SK-N-SH (cell line): ENCODE measurements at regions not wholly inside any gene's neighbourhood (a gene's known extent, or its start where the extent isn't known, plus 50 kb on each side); places are given as distances from the start of the nearest gene placed in this dataset.
"Not testable (repeated sequence)": the region's sequence is repeated elsewhere in the genome, so short reads cannot be mapped to it uniquely, and the experiment has no call there.

Experiments used
- EP300 ChIP-seq, 2 experiments: IDR thresholded peaks; 2 replicates each; pipeline versions ENCODE4 v1.4.0 to v1.6.1; 2012; ENCODE audit warnings: borderline replicate concordance in 1 of 2, low read depth in 1 of 2, low read length in 1 of 2
- EZH2phosphoT487 ChIP-seq: fragments of 200-600 bp; sonication (generic); IDR thresholded peaks from 2 replicates; pipeline ENCODE4 v1.6.1; 2017; ENCODE audit warnings: low read depth, mixed run types, mild to moderate bottlenecking, antibody characterized with exemption, moderate library complexity, borderline replicate concordance
- FOXJ3 ChIP-seq: sonication (generic); formaldehyde crosslinking; IDR thresholded peaks from 2 replicates; pipeline ENCODE4 v1.5.1; 2020; ENCODE audit warnings: mild to moderate bottlenecking, missing genetic modification reagents
- NRF1 ChIP-seq: IDR thresholded peaks from 2 replicates; pipeline ENCODE4 v1.6.1; 2012; ENCODE audit warnings: low read depth, mild to moderate bottlenecking, low read length
- TF ChIP-seq, protein P1 (sequence below): fragments of 200-600 bp; sonication (generic); IDR thresholded peaks from 2 replicates; pipeline ENCODE4 v1.6.1; 2017; ENCODE audit warnings: antibody characterized with exemption, mild to moderate bottlenecking, moderate library complexity

- not testable (repeated sequence) for TF ChIP-seq NRF1; EZH2phosphoT487; EP300 (IDR thresholded peaks at IDR 0.05; ENCODE audit: borderline replicate concordance in 1 of 2, low read depth in 1 of 2, low read length in 1 of 2); FOXJ3 (CRISPR knock-in tag)
- TF ChIP-seq, protein P1, sequence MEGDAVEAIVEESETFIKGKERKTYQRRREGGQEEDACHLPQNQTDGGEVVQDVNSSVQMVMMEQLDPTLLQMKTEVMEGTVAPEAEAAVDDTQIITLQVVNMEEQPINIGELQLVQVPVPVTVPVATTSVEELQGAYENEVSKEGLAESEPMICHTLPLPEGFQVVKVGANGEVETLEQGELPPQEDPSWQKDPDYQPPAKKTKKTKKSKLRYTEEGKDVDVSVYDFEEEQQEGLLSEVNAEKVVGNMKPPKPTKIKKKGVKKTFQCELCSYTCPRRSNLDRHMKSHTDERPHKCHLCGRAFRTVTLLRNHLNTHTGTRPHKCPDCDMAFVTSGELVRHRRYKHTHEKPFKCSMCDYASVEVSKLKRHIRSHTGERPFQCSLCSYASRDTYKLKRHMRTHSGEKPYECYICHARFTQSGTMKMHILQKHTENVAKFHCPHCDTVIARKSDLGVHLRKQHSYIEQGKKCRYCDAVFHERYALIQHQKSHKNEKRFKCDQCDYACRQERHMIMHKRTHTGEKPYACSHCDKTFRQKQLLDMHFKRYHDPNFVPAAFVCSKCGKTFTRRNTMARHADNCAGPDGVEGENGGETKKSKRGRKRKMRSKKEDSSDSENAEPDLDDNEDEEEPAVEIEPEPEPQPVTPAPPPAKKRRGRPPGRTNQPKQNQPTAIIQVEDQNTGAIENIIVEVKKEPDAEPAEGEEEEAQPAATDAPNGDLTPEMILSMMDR: not testable (repeated sequence)
Measured at GRCh38 chr11:87494936-87495335, 457.2 kb downstream of the TMEM135 start.
